ENCODE measurements at regions not wholly inside any gene's neighbourhood (a gene's known extent, or its start where the extent isn't known, plus 50 kb on each side); places are given as distances from the start of the nearest gene placed in this dataset.

DNA sequence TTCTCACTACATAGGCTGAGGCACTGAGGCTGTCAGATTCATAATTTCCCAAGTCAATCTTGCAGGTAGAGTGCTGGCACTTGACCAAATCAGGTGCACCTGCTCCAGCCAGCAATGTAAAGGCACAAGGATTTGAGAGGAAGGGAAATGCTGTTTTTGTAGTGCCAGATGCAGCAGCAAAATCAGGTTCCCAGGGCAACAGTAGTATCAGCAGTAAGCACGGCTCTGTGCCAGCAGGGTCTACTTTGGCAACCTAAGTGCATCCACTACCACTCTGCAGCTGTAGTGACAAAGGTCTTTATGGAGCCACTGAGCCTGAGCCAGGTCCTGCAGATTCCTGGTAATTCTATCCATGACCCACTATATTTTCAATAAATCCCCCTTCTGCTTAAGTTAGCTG, 329.5 kb downstream of the TPBG start:
- TF ChIP-seq EZH2phosphoT487 (IDR thresholded peaks at IDR 0.05; ENCODE audit: borderline replicate concordance, low read depth, low read length): no peak
- TF ChIP-seq, protein P1, sequence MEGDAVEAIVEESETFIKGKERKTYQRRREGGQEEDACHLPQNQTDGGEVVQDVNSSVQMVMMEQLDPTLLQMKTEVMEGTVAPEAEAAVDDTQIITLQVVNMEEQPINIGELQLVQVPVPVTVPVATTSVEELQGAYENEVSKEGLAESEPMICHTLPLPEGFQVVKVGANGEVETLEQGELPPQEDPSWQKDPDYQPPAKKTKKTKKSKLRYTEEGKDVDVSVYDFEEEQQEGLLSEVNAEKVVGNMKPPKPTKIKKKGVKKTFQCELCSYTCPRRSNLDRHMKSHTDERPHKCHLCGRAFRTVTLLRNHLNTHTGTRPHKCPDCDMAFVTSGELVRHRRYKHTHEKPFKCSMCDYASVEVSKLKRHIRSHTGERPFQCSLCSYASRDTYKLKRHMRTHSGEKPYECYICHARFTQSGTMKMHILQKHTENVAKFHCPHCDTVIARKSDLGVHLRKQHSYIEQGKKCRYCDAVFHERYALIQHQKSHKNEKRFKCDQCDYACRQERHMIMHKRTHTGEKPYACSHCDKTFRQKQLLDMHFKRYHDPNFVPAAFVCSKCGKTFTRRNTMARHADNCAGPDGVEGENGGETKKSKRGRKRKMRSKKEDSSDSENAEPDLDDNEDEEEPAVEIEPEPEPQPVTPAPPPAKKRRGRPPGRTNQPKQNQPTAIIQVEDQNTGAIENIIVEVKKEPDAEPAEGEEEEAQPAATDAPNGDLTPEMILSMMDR (conservative IDR thresholded peaks at IDR 0.05; ENCODE audit: low read length): no peak
